ENCODE measurements at regions not wholly inside any gene's neighbourhood (a gene's known extent, or its start where the extent isn't known, plus 50 kb on each side); places are given as distances from the start of the nearest gene placed in this dataset.
"Not testable (repeated sequence)": the region's sequence is repeated elsewhere in the genome, so short reads cannot be mapped to it uniquely, and the experiment has no call there.

- DNase-seq, result no peak
Observed at GRCh38 chr6:14379568-14379967, 262.0 kb downstream of the CD83 start.

GRCh38 chr6:14380086-14380820 is 262.7 kb downstream of the CD83 start:
- no peak for DNase-seq

- DNase-seq, result peak; percentile 50
Observed at GRCh38 chr6:14380901-14381828, 263.6 kb downstream of the CD83 start.

GRCh38 chr6:14381829-14382677 is 264.5 kb downstream of the CD83 start:
- peak; percentile 63 for DNase-seq

GRCh38 chr6:14382678-14383236 is 265.2 kb downstream of the CD83 start:
- DNase-seq, result no peak

GRCh38 chr6:14383393-14384174 is 266.0 kb downstream of the CD83 start:
- no peak for DNase-seq

- peak; percentile 9 for DNase-seq
Observed at GRCh38 chr6:14384175-14384949, 266.8 kb downstream of the CD83 start.

- no peak for DNase-seq
Observed at GRCh38 chr6:14386263-14386662, 268.7 kb downstream of the CD83 start.

GRCh38 chr6:14386668-14387067 is 269.1 kb downstream of the CD83 start:
- DNase-seq, result no peak

- no peak for DNase-seq
Observed at GRCh38 chr6:14388371-14388770, 270.8 kb downstream of the CD83 start.

- not testable (repeated sequence) for DNase-seq
Observed at GRCh38 chr6:14389776-14390175, 272.2 kb downstream of the CD83 start.

- DNase-seq, result no peak
Observed at GRCh38 chr6:14390805-14391204, 273.2 kb downstream of the CD83 start.

GRCh38 chr6:14393910-14394309 is 276.3 kb downstream of the CD83 start:
- no peak for DNase-seq

GRCh38 chr6:14396392-14396791 is 278.8 kb downstream of the CD83 start:
- no peak for DNase-seq

- no peak for DNase-seq
Observed at GRCh38 chr6:14396826-14397517, 279.4 kb downstream of the CD83 start.

GRCh38 chr6:14397518-14397901 is 279.9 kb downstream of the CD83 start:
- DNase-seq, result no peak

GRCh38 chr6:14398953-14399352 is 281.4 kb downstream of the CD83 start:
- no peak for DNase-seq

- DNase-seq, result no peak
Observed at GRCh38 chr6:14399635-14400034, 282.1 kb downstream of the CD83 start.

GRCh38 chr6:14401246-14401645 is 283.7 kb downstream of the CD83 start:
- DNase-seq, result no peak

- no peak for DNase-seq
Observed at GRCh38 chr6:14406614-14407331, 289.2 kb downstream of the CD83 start.
